ENCODE measurements at regions not wholly inside any gene's neighbourhood (a gene's known extent, or its start where the extent isn't known, plus 50 kb on each side); places are given as distances from the start of the nearest gene placed in this dataset.

- no peak overlapping the region for H2AFZ ChIP-seq (ENCODE audit: low read depth, low read length)
- TF ChIP-seq, protein P1, sequence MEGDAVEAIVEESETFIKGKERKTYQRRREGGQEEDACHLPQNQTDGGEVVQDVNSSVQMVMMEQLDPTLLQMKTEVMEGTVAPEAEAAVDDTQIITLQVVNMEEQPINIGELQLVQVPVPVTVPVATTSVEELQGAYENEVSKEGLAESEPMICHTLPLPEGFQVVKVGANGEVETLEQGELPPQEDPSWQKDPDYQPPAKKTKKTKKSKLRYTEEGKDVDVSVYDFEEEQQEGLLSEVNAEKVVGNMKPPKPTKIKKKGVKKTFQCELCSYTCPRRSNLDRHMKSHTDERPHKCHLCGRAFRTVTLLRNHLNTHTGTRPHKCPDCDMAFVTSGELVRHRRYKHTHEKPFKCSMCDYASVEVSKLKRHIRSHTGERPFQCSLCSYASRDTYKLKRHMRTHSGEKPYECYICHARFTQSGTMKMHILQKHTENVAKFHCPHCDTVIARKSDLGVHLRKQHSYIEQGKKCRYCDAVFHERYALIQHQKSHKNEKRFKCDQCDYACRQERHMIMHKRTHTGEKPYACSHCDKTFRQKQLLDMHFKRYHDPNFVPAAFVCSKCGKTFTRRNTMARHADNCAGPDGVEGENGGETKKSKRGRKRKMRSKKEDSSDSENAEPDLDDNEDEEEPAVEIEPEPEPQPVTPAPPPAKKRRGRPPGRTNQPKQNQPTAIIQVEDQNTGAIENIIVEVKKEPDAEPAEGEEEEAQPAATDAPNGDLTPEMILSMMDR (IDR thresholded peaks at IDR 0.05; ENCODE audit: borderline replicate concordance, extremely low read depth, low read length, poor library complexity, severe bottlenecking), result no peak
- TF ChIP-seq EZH2 (IDR thresholded peaks at IDR 0.05; ENCODE audit: borderline replicate concordance, low read depth, low read length, severe bottlenecking), result no peak
- H3K79me2 ChIP-seq (ENCODE audit: insufficient read depth, low read length), result no peaks in the 10 kb centered on the region
- no peak for ATAC-seq (ENCODE audit: insufficient read depth, low read depth)
- no peak for DNase-seq
- H3K36me3 ChIP-seq (ENCODE audit: insufficient read depth, low read length), result no peaks in the 10 kb centered on the region
- H3K4me1 ChIP-seq (ENCODE audit: insufficient read depth, low read length), result no peaks in the 10 kb centered on the region
- H3K4me3 ChIP-seq (ENCODE audit: low read depth in 1 of 2, low read length in 2 of 2), result no peak overlapping the region
- H3K9me3 ChIP-seq (ENCODE audit: insufficient read depth, low read length, severe bottlenecking), result no peaks in the 10 kb centered on the region
- no peak overlapping the region for H3K4me2 ChIP-seq (ENCODE audit: insufficient read depth, low read length)
- H4K20me1 ChIP-seq (ENCODE audit: insufficient read depth, low read length), result no peaks in the 10 kb centered on the region
- H3K9ac ChIP-seq (ENCODE audit: low read depth, low read length), result no peak overlapping the region
- H3K27ac ChIP-seq (ENCODE audit: low read length), result no peak overlapping the region
- no peaks in the 10 kb centered on the region for H3K27me3 ChIP-seq (ENCODE audit: insufficient read depth, low read length, poor library complexity)
Observed at GRCh38 chr1:184158896-184159681, 107.6 kb downstream of the TSEN15 start.

GRCh38 chr1:184160236-184160635, 108.7 kb downstream of the TSEN15 start:
- Histone ChIP-seq H3K79me2 (ENCODE audit: insufficient read depth, low read length) (no peaks in the 10 kb centered on the region), H3K27ac (ENCODE audit: low read length) (no peak overlapping the region), H3K27me3 (ENCODE audit: insufficient read depth, low read length, poor library complexity) (no peaks in the 10 kb centered on the region), H4K20me1 (ENCODE audit: insufficient read depth, low read length) (no peaks in the 10 kb centered on the region), H3K9me3 (ENCODE audit: insufficient read depth, low read length, severe bottlenecking) (no peaks in the 10 kb centered on the region), H3K4me2 (ENCODE audit: insufficient read depth, low read length) (no peak overlapping the region), H3K9ac (ENCODE audit: low read depth, low read length) (no peak overlapping the region), H3K4me1 (ENCODE audit: insufficient read depth, low read length) (no peaks in the 10 kb centered on the region), H3K4me3 (ENCODE audit: low read depth in 1 of 2, low read length in 2 of 2) (no peak overlapping the region), H2AFZ (ENCODE audit: low read depth, low read length) (no peak overlapping the region), H3K36me3 (ENCODE audit: insufficient read depth, low read length) (no peaks in the 10 kb centered on the region)
- TF ChIP-seq EZH2 (IDR thresholded peaks at IDR 0.05; ENCODE audit: borderline replicate concordance, low read depth, low read length, severe bottlenecking), result no peak
- TF ChIP-seq, protein P1 (IDR thresholded peaks at IDR 0.05; ENCODE audit: borderline replicate concordance, extremely low read depth, low read length, poor library complexity, severe bottlenecking), result no peak
- ATAC-seq (ENCODE audit: insufficient read depth, low read depth), result peak; percentile 62
- DNase-seq, result no peak

DNA sequence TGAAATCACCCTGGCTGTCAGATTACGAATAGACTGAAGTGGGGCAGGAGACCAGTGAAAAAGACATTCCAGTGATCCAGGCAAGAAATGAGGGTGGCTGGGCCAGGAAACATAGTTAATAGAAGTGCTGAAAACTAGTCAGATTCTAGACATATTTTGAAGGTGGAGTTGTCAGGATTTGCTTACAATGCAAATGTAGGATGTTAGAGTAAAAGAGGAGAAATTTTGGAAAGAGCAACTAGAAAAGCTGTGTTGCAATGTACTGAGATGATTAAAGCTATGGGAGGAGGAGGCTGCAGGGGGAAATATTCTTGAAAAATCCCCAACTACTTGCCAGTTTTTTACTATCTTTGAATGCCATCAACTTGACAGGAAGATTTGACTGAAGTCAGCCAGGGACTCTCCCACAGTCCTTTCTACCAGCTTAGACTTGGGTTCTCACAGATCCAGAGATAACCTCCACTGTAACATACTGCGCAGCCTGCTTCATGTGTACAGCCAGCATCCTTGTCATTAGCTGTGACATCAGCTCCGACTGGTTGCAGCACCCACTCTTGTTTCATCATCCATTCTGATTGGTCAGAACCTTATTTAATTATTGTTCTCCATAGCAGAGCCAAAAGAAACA, 109.7 kb downstream of the TSEN15 start:
- Histone ChIP-seq H3K27ac (ENCODE audit: low read length) (no peak overlapping the region), H3K9me3 (ENCODE audit: insufficient read depth, low read length, severe bottlenecking) (no peaks in the 10 kb centered on the region), H3K4me1 (ENCODE audit: insufficient read depth, low read length) (no peaks in the 10 kb centered on the region), H3K36me3 (ENCODE audit: insufficient read depth, low read length) (no peaks in the 10 kb centered on the region), H3K79me2 (ENCODE audit: insufficient read depth, low read length) (no peaks in the 10 kb centered on the region), H3K9ac (ENCODE audit: low read depth, low read length) (no peak overlapping the region), H2AFZ (ENCODE audit: low read depth, low read length) (no peak overlapping the region), H3K4me2 (ENCODE audit: insufficient read depth, low read length) (no peak overlapping the region), H3K4me3 (ENCODE audit: low read depth in 1 of 2, low read length in 2 of 2) (no peak overlapping the region), H4K20me1 (ENCODE audit: insufficient read depth, low read length) (no peaks in the 10 kb centered on the region), H3K27me3 (ENCODE audit: insufficient read depth, low read length, poor library complexity) (no peaks in the 10 kb centered on the region)
- TF ChIP-seq EZH2 (IDR thresholded peaks at IDR 0.05; ENCODE audit: borderline replicate concordance, low read depth, low read length, severe bottlenecking), result no peak
- TF ChIP-seq, protein P1 (IDR thresholded peaks at IDR 0.05; ENCODE audit: borderline replicate concordance, extremely low read depth, low read length, poor library complexity, severe bottlenecking), result no peak
- DNase-seq (no peak), ATAC-seq (ENCODE audit: insufficient read depth, low read depth) (no peak)
